Stomach smooth muscle (tissue), 2 donors: ENCODE measurements at regions not wholly inside any gene's neighbourhood (a gene's known extent, or its start where the extent isn't known, plus 50 kb on each side); places are given as distances from the start of the nearest gene placed in this dataset.

Source experiments
- H3K27ac ChIP-seq: one replicate; pipeline ENCODE4 v1.7.0; 2013; ENCODE audit warnings: mild to moderate bottlenecking, low read length, inconsistent platforms
- H3K27me3 ChIP-seq, 2 donors: one replicate each; pipeline ENCODE4 v1.7.0; 2013; ENCODE audit warnings: low read length in 2 of 2; ENCODE audit not compliant: insufficient read depth in 2 of 2, control insufficient read depth in 1 of 2
- H3K36me3 ChIP-seq, 2 donors: one replicate each; pipeline ENCODE4 v1.7.0; 2013; ENCODE audit warnings: low read length in 2 of 2; ENCODE audit not compliant: control insufficient read depth in 2 of 2, insufficient read depth in 2 of 2
- H3K4me1 ChIP-seq: one replicate; pipeline ENCODE4 v1.7.0; 2013; ENCODE audit warnings: low read length; ENCODE audit not compliant: control insufficient read depth, insufficient read depth
- H3K4me3 ChIP-seq, 2 donors: one replicate each; pipeline ENCODE4 v1.7.0; 2013; ENCODE audit warnings: low read length in 2 of 2
- H3K9ac ChIP-seq, 2 donors: one replicate each; pipeline ENCODE4 v1.7.0; 2013; ENCODE audit warnings: low read length in 2 of 2, mild to moderate bottlenecking in 1 of 2
- H3K9me3 ChIP-seq, 2 donors: one replicate each; pipeline ENCODE4 v1.7.0; 2013; ENCODE audit warnings: low read length in 2 of 2; ENCODE audit not compliant: control insufficient read depth in 2 of 2
- donor health status: healthy.
- donor health status: Pancreatic carcinoma.

GRCh38 chr2:11004199-11004598, 92.5 kb downstream of the KCNF1 start:
- Histone ChIP-seq H3K36me3 (no peaks in the 10 kb centered on the region), H3K27ac (no peak overlapping the region), H3K9me3 (peaks cover 0 to 3% of the 10 kb centered on the region in 2 donors), H3K4me3 (no peak overlapping the region), H3K4me1 (no peaks in the 10 kb centered on the region), H3K9ac (no peak overlapping the region), H3K27me3 (no peaks in the 10 kb centered on the region)

GRCh38 chr2:11005032-11005431, 93.3 kb downstream of the KCNF1 start:
- Histone ChIP-seq H3K27ac (no peak overlapping the region), H3K4me1 (no peaks in the 10 kb centered on the region), H3K4me3 (no peak overlapping the region), H3K36me3 (no peaks in the 10 kb centered on the region), H3K27me3 (no peaks in the 10 kb centered on the region), H3K9ac (no peak overlapping the region), H3K9me3 (peaks cover 0 to 3% of the 10 kb centered on the region in 2 donors)

- no peaks in the 10 kb centered on the region for H3K27me3 ChIP-seq
- H3K27ac ChIP-seq = no peak overlapping the region
- no peaks in the 10 kb centered on the region for H3K4me1 ChIP-seq
- H3K9me3 ChIP-seq = peaks cover 1 to 6% of the 10 kb centered on the region in 2 donors
- H3K36me3 ChIP-seq = no peaks in the 10 kb centered on the region
- no peak overlapping the region for H3K4me3 ChIP-seq
- H3K9ac ChIP-seq = no peak overlapping the region
These were observed 94.5 kb downstream of the KCNF1 start for GRCh38 chr2:11006191-11006590.

GRCh38 chr2:11007331-11008264, 95.9 kb downstream of the KCNF1 start:
- Histone ChIP-seq H3K27me3 (no peaks in the 10 kb centered on the region), H3K36me3 (no peaks in the 10 kb centered on the region), H3K4me1 (no peaks in the 10 kb centered on the region), H3K4me3 (no peak overlapping the region), H3K27ac (no peak overlapping the region), H3K9me3 (peaks cover 6 to 13% of the 10 kb centered on the region in 2 donors), H3K9ac (no peak overlapping the region)

- Histone ChIP-seq H3K9me3 (peaks cover 6 to 14% of the 10 kb centered on the region in 2 donors), H3K36me3 (no peaks in the 10 kb centered on the region), H3K4me1 (no peaks in the 10 kb centered on the region), H3K9ac (no peak overlapping the region), H3K4me3 (no peak overlapping the region), H3K27ac (no peak overlapping the region), H3K27me3 (no peaks in the 10 kb centered on the region)
These were observed 97.0 kb downstream of the KCNF1 start for GRCh38 chr2:11008773-11009172.

- Histone ChIP-seq H3K4me1 (no peaks in the 10 kb centered on the region), H3K27me3 (no peaks in the 10 kb centered on the region), H3K4me3 (no peak overlapping the region), H3K9me3 (peaks cover 6 to 14% of the 10 kb centered on the region in 2 donors), H3K36me3 (no peaks in the 10 kb centered on the region), H3K9ac (no peak overlapping the region), H3K27ac (no peak overlapping the region)
These were observed 97.4 kb downstream of the KCNF1 start for GRCh38 chr2:11009176-11009575.

- Histone ChIP-seq H3K9ac (no peak overlapping the region), H3K36me3 (no peaks in the 10 kb centered on the region), H3K27me3 (no peaks in the 10 kb centered on the region), H3K4me1 (no peaks in the 10 kb centered on the region), H3K27ac (no peak overlapping the region), H3K9me3 (peaks cover 6 to 14% of the 10 kb centered on the region in 2 donors), H3K4me3 (no peak overlapping the region)
These were observed 98.2 kb downstream of the KCNF1 start for GRCh38 chr2:11009891-11010290.

- Histone ChIP-seq H3K36me3 (no peaks in the 10 kb centered on the region), H3K4me1 (no peaks in the 10 kb centered on the region), H3K27ac (no peak overlapping the region), H3K4me3 (no peak overlapping the region), H3K9me3 (peaks cover 6 to 14% of the 10 kb centered on the region in 2 donors), H3K27me3 (no peaks in the 10 kb centered on the region), H3K9ac (no peak overlapping the region)
These were observed 99.6 kb downstream of the KCNF1 start for GRCh38 chr2:11011359-11011758.

GRCh38 chr2:11012131-11012693, 100.5 kb downstream of the KCNF1 start:
- Histone ChIP-seq H3K27me3 (no peaks in the 10 kb centered on the region), H3K9me3 (peaks cover 3 to 14% of the 10 kb centered on the region in 2 donors), H3K27ac (no peak overlapping the region), H3K4me1 (no peaks in the 10 kb centered on the region), H3K36me3 (no peaks in the 10 kb centered on the region), H3K4me3 (no peak overlapping the region), H3K9ac (no peak overlapping the region)

GRCh38 chr2:11013196-11013595, 101.5 kb downstream of the KCNF1 start:
- Histone ChIP-seq H3K9ac (no peak overlapping the region), H3K27ac (no peak overlapping the region), H3K4me3 (no peak overlapping the region), H3K36me3 (no peaks in the 10 kb centered on the region), H3K27me3 (peaks cover 0 to 2% of the 10 kb centered on the region in 2 donors), H3K9me3 (peaks cover 3 to 14% of the 10 kb centered on the region in 2 donors), H3K4me1 (no peaks in the 10 kb centered on the region)

GRCh38 chr2:11014026-11014425, 102.3 kb downstream of the KCNF1 start:
- Histone ChIP-seq H3K9ac (no peak overlapping the region), H3K9me3 (peaks cover 3 to 14% of the 10 kb centered on the region in 2 donors), H3K27me3 (peaks cover 0 to 4% of the 10 kb centered on the region in 2 donors), H3K27ac (no peak overlapping the region), H3K36me3 (no peaks in the 10 kb centered on the region), H3K4me1 (no peaks in the 10 kb centered on the region), H3K4me3 (no peak overlapping the region)
